ENCODE measurements at regions not wholly inside any gene's neighbourhood (a gene's known extent, or its start where the extent isn't known, plus 50 kb on each side); places are given as distances from the start of the nearest gene placed in this dataset.

DNA sequence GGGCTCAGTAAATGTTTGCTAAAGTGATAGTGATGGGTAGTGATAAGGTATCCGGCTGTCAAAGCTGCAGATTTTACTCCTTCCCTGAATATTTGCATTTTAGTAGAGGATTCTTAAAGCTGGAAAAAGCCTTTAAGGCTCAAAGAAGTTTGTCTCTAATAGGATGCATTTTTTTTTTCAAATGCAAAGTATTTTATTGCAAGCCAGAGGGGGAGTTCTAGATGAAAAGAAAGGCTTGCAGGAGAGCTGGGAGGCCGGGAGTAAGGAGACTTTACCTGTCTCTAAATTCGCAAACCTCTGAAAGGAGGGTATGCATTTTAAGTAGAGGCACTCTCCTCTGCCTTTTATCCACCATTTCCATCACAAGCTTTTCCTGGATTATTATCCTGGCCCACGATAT, 100.7 kb upstream of the FNDC3A start:
- H3K36me3 ChIP-seq (ENCODE audit: control insufficient read depth in 4 of 4, insufficient read depth in 3 of 4, low read depth in 1 of 4, low read length in 3 of 4), result no peaks in the 10 kb centered on the region
- 67% methylated on average over 4 of the region's 4 CpGs for WGBS

GRCh38 chr13:48876289-48876688, 99.4 kb upstream of the FNDC3A start:
- Histone ChIP-seq H3K36me3 (ENCODE audit: control insufficient read depth in 4 of 4, insufficient read depth in 3 of 4, low read depth in 1 of 4, low read length in 3 of 4) (no peaks in the 10 kb centered on the region), H3K4me3 (ENCODE audit: low read depth in 1 of 3, low read length in 3 of 3) (no peak overlapping the region), H3K4me1 (ENCODE audit: control insufficient read depth in 4 of 4, insufficient read depth in 4 of 4, low read length in 3 of 4) (no peaks in the 10 kb centered on the region), H3K9ac (ENCODE audit: low read depth in 1 of 2, low read length in 2 of 2) (no peak overlapping the region), H3K27me3 (ENCODE audit: control insufficient read depth in 4 of 4, insufficient read depth in 4 of 4, low read length in 3 of 4) (peaks cover 0 to 3% (median 0%) of the 10 kb centered on the region in 4 donors), H3K27ac (ENCODE audit: low read depth in 1 of 2, low read length in 2 of 2) (no peak overlapping the region), H3K9me3 (ENCODE audit: control insufficient read depth in 4 of 4, low read length in 3 of 4) (no peaks in the 10 kb centered on the region)
- TF ChIP-seq, protein P1, sequence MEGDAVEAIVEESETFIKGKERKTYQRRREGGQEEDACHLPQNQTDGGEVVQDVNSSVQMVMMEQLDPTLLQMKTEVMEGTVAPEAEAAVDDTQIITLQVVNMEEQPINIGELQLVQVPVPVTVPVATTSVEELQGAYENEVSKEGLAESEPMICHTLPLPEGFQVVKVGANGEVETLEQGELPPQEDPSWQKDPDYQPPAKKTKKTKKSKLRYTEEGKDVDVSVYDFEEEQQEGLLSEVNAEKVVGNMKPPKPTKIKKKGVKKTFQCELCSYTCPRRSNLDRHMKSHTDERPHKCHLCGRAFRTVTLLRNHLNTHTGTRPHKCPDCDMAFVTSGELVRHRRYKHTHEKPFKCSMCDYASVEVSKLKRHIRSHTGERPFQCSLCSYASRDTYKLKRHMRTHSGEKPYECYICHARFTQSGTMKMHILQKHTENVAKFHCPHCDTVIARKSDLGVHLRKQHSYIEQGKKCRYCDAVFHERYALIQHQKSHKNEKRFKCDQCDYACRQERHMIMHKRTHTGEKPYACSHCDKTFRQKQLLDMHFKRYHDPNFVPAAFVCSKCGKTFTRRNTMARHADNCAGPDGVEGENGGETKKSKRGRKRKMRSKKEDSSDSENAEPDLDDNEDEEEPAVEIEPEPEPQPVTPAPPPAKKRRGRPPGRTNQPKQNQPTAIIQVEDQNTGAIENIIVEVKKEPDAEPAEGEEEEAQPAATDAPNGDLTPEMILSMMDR (IDR thresholded peaks at IDR 0.05; ENCODE audit: low read depth, low read length, missing input control), result no peak
- TF ChIP-seq, protein P2, sequence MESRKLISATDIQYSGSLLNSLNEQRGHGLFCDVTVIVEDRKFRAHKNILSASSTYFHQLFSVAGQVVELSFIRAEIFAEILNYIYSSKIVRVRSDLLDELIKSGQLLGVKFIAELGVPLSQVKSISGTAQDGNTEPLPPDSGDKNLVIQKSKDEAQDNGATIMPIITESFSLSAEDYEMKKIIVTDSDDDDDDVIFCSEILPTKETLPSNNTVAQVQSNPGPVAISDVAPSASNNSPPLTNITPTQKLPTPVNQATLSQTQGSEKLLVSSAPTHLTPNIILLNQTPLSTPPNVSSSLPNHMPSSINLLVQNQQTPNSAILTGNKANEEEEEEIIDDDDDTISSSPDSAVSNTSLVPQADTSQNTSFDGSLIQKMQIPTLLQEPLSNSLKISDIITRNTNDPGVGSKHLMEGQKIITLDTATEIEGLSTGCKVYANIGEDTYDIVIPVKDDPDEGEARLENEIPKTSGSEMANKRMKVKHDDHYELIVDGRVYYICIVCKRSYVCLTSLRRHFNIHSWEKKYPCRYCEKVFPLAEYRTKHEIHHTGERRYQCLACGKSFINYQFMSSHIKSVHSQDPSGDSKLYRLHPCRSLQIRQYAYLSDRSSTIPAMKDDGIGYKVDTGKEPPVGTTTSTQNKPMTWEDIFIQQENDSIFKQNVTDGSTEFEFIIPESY (IDR thresholded peaks at IDR 0.05), result no peak
- TF ChIP-seq YY1 (IDR thresholded peaks at IDR 0.05) (no peak), RXRA (IDR thresholded peaks at IDR 0.05) (no peak), FOXA1 (IDR thresholded peaks at IDR 0.05) (no peak), GABPA (IDR thresholded peaks at IDR 0.05 in 1 of 2, conservative IDR thresholded peaks at IDR 0.05 in 1 of 2) (no peak), TAF1 (conservative IDR thresholded peaks at IDR 0.05) (no peak), NR2F2 (IDR thresholded peaks at IDR 0.05) (no peak), RAD21 (IDR thresholded peaks at IDR 0.05) (no peak), HNF4A (conservative IDR thresholded peaks at IDR 0.05) (no peak), SP1 (IDR thresholded peaks at IDR 0.05) (no peak)
- TF ChIP-seq, protein P3, sequence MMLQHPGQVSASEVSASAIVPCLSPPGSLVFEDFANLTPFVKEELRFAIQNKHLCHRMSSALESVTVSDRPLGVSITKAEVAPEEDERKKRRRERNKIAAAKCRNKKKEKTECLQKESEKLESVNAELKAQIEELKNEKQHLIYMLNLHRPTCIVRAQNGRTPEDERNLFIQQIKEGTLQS (IDR thresholded peaks at IDR 0.05), result no peak
- TF ChIP-seq, protein P4, sequence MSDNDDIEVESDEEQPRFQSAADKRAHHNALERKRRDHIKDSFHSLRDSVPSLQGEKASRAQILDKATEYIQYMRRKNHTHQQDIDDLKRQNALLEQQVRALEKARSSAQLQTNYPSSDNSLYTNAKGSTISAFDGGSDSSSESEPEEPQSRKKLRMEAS (IDR thresholded peaks at IDR 0.05), result no peak
- no peak for DNase-seq (ENCODE audit: low spot score)

More for the DNA sequence above, 100.7 kb upstream of the FNDC3A start:
- no peak overlapping the region for H3K27ac ChIP-seq (ENCODE audit: low read depth in 1 of 2, low read length in 2 of 2)
- H3K9me3 ChIP-seq (ENCODE audit: control insufficient read depth in 4 of 4, low read length in 3 of 4), result no peaks in the 10 kb centered on the region
- no peak overlapping the region for H3K9ac ChIP-seq (ENCODE audit: low read depth in 1 of 2, low read length in 2 of 2)
- DNase-seq (ENCODE audit: low spot score), result no peak
- no peak overlapping the region for H3K4me3 ChIP-seq (ENCODE audit: low read depth in 1 of 3, low read length in 3 of 3)
- peaks cover 0 to 3% (median 0%) of the 10 kb centered on the region in 4 donors for H3K27me3 ChIP-seq (ENCODE audit: control insufficient read depth in 4 of 4, insufficient read depth in 4 of 4, low read length in 3 of 4)
- no peak for TF ChIP-seq SP1 (IDR thresholded peaks at IDR 0.05)
- TF ChIP-seq, protein P4 (IDR thresholded peaks at IDR 0.05), result no peak
- TF ChIP-seq YY1 (IDR thresholded peaks at IDR 0.05), result no peak
- TF ChIP-seq, protein P1 (IDR thresholded peaks at IDR 0.05; ENCODE audit: low read depth, low read length, missing input control), result no peak
- TF ChIP-seq FOXA2 (IDR thresholded peaks at IDR 0.05), result no peak
- TF ChIP-seq, protein P2 (IDR thresholded peaks at IDR 0.05), result no peak
- no peak for TF ChIP-seq NR2F2 (IDR thresholded peaks at IDR 0.05)
- TF ChIP-seq HNF4G (IDR thresholded peaks at IDR 0.05), result no peak
- no peak for TF ChIP-seq RXRA (IDR thresholded peaks at IDR 0.05)
- TF ChIP-seq EGR1 (IDR thresholded peaks at IDR 0.05; ENCODE audit: low read depth in 2 of 2), result no peak
- TF ChIP-seq, protein P3 (IDR thresholded peaks at IDR 0.05), result no peak
- no peak for TF ChIP-seq RAD21 (IDR thresholded peaks at IDR 0.05)
- TF ChIP-seq HNF4A (conservative IDR thresholded peaks at IDR 0.05), result no peak
- no peak for TF ChIP-seq GABPA (IDR thresholded peaks at IDR 0.05 in 1 of 2, conservative IDR thresholded peaks at IDR 0.05 in 1 of 2)
- no peaks in the 10 kb centered on the region for H3K4me1 ChIP-seq (ENCODE audit: control insufficient read depth in 4 of 4, insufficient read depth in 4 of 4, low read length in 3 of 4)

All from liver (tissue), 8 donors.